Left renal pelvis (tissue), 4 donors: ENCODE measurements at regions not wholly inside any gene's neighbourhood (a gene's known extent, or its start where the extent isn't known, plus 50 kb on each side); places are given as distances from the start of the nearest gene placed in this dataset.

Source experiments
- DNase-seq, 4 donors: peaks; one replicate each; pipeline ENCODE4 v3.0.0-alpha.2; 2013; ENCODE audit warnings: low read depth in 4 of 4, low spot score in 3 of 4

DNA sequence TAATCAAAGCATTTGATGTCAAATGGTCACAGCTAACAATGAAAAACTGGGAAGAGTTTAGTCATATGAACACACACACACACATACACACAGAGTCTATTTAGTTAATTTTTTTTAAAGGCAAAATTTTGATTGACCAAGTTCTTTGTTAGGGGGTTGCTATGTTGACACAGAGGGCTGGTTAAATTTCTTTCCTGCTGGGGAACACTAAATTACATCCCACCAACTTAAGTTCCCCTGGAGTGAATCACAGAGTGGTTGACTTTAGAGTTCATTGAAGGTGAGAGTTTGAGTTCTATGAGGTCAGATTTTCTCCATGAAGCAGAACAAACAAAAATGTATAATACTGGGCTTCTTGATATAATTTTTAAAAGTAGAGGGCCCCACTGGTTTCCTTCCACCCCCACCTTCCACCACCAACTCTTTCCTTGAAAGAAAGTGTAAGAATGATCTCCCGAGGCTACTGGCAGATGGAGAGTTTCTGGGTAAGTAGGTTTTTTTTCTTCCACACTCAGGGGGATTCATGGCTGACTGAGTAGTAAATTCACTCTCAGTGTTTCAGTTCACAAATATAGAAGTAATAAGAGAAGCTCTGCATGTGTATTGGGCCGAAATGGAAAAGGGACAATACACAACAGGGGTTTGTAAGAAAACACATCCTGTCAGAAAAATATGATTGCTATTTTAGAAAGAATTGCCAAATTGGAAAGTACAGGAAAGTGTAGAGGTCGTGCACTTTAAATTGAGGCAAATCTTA lies 917.0 kb upstream of the LCORL start:
- no peak for DNase-seq

GRCh38 chr4:18937746-18938145 lies 916.2 kb upstream of the LCORL start:
- no peak for DNase-seq

DNA sequence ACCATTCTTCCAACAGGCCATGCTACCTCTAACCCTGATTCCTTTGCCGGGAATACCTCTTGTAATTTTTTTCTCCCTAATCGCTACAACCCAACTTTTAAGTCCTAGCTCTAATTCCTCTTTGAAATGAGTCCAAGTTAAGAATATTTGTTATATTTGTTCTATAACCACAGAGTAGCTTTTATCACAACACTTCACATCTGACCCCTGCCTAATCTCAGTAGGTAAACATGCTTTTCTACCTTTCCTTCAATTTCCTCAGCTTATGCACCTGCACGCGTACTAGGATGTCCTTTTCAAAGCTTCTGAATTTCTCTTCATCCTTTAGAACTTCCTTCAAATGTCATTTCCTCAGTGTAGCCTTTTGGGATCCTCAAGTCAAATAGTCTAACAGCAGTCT lies 915.5 kb upstream of the LCORL start:
- no peak for DNase-seq

GRCh38 chr4:18935659-18936345 lies 914.2 kb upstream of the LCORL start:
- peak in 2 of 4 donors; percentile 24 to 32 for DNase-seq

GRCh38 chr4:18934197-18934596 lies 912.6 kb upstream of the LCORL start:
- DNase-seq = no peak

DNA sequence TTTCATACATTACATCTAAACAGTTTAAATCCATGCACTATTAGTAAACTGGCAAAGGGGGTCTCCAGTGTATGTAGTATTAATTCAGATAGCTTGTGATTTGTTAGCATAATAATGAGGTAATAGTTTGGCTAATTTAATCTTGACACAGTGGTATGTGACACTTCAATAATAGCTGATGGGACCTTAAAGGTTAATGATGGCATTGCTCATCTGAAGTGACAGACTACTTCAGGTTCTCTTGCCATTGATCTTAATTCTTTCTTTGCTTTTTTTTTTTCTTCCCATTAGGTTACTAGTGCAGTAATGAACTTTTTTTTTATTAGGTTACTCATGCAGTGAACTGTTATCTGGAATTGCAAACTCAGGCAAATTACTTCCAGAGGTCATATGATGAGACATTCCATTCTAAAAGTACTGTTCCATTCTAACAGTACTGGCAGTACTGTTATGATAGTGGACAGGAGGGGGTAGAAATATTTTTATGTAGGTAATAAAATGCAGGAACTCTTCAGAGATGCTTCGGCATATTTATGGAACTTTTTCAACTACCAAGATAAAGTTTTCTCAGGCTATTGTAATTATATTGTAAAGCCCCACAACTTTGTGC lies 911.3 kb upstream of the LCORL start:
- DNase-seq = no peak

GRCh38 chr4:18931643-18932377 lies 910.3 kb upstream of the LCORL start:
- no peak for DNase-seq

- no peak for DNase-seq
Observed at GRCh38 chr4:18930487-18930886, 908.9 kb upstream of the LCORL start.

GRCh38 chr4:18923496-18924161 lies 902.1 kb upstream of the LCORL start:
- DNase-seq = no peak

DNA sequence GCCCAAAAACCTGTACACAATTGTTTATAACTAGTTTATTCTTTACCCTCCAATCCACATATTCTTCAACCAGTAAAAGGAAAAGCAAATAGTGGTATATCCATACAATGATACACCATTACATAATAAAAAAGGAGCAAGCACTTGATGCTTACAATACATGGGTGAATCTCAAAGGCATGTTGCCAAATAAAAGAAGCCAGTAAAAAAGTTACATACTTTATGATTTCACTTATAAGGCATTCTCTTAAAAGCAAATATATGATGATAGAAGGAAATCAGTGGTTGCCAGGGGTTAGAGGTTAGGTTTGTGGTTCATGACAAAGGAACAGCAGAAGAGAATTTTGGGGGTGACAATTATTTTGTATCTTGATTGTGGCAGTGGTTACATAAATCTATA lies 896.1 kb upstream of the LCORL start:
- no peak for DNase-seq

GRCh38 chr4:18914182-18914581 lies 892.6 kb upstream of the LCORL start:
- no peak for DNase-seq

DNA sequence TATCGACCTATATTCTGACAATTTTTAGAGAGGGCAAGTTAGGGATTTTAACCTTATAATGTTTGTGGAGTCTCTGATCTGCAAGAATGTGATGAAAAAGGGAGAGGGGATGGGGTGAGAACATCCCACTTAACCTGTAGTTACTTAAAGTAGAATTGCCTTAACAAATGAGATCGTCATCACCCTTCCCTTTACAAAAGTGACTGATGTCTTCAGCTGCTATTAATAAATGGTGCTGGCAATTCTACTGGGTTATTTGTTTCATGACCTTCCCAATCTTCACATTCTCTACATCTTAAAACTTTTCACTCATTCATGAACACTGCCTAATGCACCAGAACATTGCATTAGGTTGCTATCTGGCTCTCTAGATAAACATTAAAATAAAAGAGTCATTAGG lies 873.4 kb upstream of the LCORL start:
- DNase-seq = no peak

GRCh38 chr4:18882468-18882867 lies 860.9 kb upstream of the LCORL start:
- DNase-seq = no peak

- no peak for DNase-seq
Observed at GRCh38 chr4:18881556-18881955, 860.0 kb upstream of the LCORL start.

- DNase-seq = no peak
Observed at GRCh38 chr4:18880871-18881270, 859.3 kb upstream of the LCORL start.

GRCh38 chr4:18878561-18878960 lies 857.0 kb upstream of the LCORL start:
- no peak for DNase-seq

GRCh38 chr4:18869166-18869565 lies 847.6 kb upstream of the LCORL start:
- no peak for DNase-seq

- DNase-seq = no peak
Observed at GRCh38 chr4:18860836-18861530, 839.4 kb upstream of the LCORL start.

DNA sequence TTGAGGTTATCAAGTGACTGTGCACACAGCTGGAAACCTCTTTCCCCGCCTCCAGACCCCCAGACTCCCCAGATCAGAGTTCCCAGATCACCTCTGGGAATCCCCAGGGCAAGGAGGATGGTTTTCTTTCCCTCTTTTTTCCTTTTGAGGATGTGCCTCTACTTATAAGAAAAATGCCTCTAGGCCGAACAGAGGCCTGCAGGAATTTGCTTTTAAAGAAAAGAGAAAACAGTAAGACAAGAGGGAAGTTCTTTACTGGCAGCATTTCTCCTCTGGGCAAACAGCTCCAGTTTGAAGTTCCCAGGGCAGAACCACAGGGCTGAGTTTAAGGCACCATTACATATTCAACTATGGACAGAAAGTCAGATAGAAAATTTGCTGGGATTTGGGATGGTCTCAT lies 837.9 kb upstream of the LCORL start:
- DNase-seq = no peak

- no peak for DNase-seq
Observed at GRCh38 chr4:18858229-18858922, 836.8 kb upstream of the LCORL start.
